Stimulated activated CD4-positive, alpha-beta T cell treated with anti-CD3 and anti-CD28 coated beads, TNF-alpha, amount 100 ng/mL, for 1 hour (primary cell): ENCODE measurements at regions not wholly inside any gene's neighbourhood (a gene's known extent, or its start where the extent isn't known, plus 50 kb on each side); places are given as distances from the start of the nearest gene placed in this dataset.

ENCODE experiments used
- DNase-seq, 3 donors: peaks; one replicate each; pipeline ENCODE4 v3.0.0-alpha.2; 2020; ENCODE audit warnings: low read depth in 3 of 3, low spot score in 1 of 3

GRCh38 chr10:90579602-90580242 is 278.1 kb downstream of the HTR7 start:
- no peak for DNase-seq

- DNase-seq = no peak
Measured at GRCh38 chr10:90583416-90583815, 274.4 kb downstream of the HTR7 start.

GRCh38 chr10:90587081-90587491 is 270.8 kb downstream of the HTR7 start:
- no peak for DNase-seq

- DNase-seq = no peak
Measured at GRCh38 chr10:90587561-90587960, 270.3 kb downstream of the HTR7 start.

GRCh38 chr10:90588222-90588621 is 269.6 kb downstream of the HTR7 start:
- DNase-seq = no peak

GRCh38 chr10:90589825-90590224 is 268.0 kb downstream of the HTR7 start:
- no peak for DNase-seq

GRCh38 chr10:90591629-90592028 is 266.2 kb downstream of the HTR7 start:
- no peak for DNase-seq

- no peak for DNase-seq
Measured at GRCh38 chr10:90592638-90593302, 265.1 kb downstream of the HTR7 start.

- DNase-seq = no peak
Measured at GRCh38 chr10:90598513-90598912, 259.3 kb downstream of the HTR7 start.

GRCh38 chr10:90602862-90603610 is 254.8 kb downstream of the HTR7 start:
- no peak for DNase-seq

GRCh38 chr10:90604636-90605035 is 253.2 kb downstream of the HTR7 start:
- no peak for DNase-seq

GRCh38 chr10:90605506-90605905 is 252.3 kb downstream of the HTR7 start:
- DNase-seq = no peak

- no peak for DNase-seq
Measured at GRCh38 chr10:90612276-90612675, 245.6 kb downstream of the HTR7 start.

- no peak for DNase-seq
Measured at GRCh38 chr10:90614631-90615030, 243.2 kb downstream of the HTR7 start.

GRCh38 chr10:90621577-90621976 is 236.3 kb downstream of the HTR7 start:
- no peak for DNase-seq

GRCh38 chr10:90635111-90635765 is 222.6 kb downstream of the HTR7 start:
- DNase-seq = no peak

GRCh38 chr10:90640756-90641155 is 217.1 kb downstream of the HTR7 start:
- no peak for DNase-seq

- no peak for DNase-seq
Measured at GRCh38 chr10:90641731-90642130, 216.1 kb downstream of the HTR7 start.

- no peak for DNase-seq
Measured at GRCh38 chr10:90642136-90642535, 215.7 kb downstream of the HTR7 start.

- DNase-seq = no peak
Measured at GRCh38 chr10:90642650-90643049, 215.2 kb downstream of the HTR7 start.

- DNase-seq = no peak
Measured at GRCh38 chr10:90644165-90644564, 213.7 kb downstream of the HTR7 start.

GRCh38 chr10:90650858-90651257 is 207.0 kb downstream of the HTR7 start:
- no peak for DNase-seq
